ENCODE measurements at regions not wholly inside any gene's neighbourhood (a gene's known extent, or its start where the extent isn't known, plus 50 kb on each side); places are given as distances from the start of the nearest gene placed in this dataset.
A peak's percentile ranks its signal among the peaks of the same experiment; 100 is the strongest.

DNA sequence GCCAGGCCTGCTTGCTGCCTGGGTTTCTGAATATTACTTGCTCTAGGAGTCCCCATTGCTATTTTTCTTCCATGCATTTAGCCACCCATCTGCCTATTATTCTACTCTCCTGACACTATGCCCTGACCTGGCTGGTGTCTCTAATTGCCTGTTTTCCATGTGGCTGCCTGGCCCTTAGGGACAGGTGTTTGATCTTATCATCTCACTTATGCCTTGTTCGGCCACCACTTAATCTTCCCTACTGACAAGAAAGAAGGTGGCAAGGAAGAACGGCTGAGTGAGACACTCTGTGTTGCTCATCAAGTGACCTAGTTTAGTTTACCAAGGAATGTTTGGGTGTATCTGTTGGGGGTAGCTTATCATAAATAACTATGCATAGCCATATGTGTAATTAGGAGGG, 50.4 kb upstream of the RAPH1 start:
- Histone ChIP-seq H3K4me1 (ENCODE audit: insufficient read depth, poor library complexity, severe bottlenecking) (peaks cover 39% of the 10 kb centered on the region), H3K27me3 (ENCODE audit: insufficient read depth, poor library complexity, severe bottlenecking) (no peaks in the 10 kb centered on the region), H3K27ac (ENCODE audit: poor library complexity, severe bottlenecking) (no peak overlapping the region), H3K36me3 (ENCODE audit: low read depth) (no peaks in the 10 kb centered on the region), H3K9me3 (ENCODE audit: severe bottlenecking) (no peaks in the 10 kb centered on the region), H3K4me3 (ENCODE audit: severe bottlenecking) (no peak overlapping the region)
- TF ChIP-seq, protein P1, sequence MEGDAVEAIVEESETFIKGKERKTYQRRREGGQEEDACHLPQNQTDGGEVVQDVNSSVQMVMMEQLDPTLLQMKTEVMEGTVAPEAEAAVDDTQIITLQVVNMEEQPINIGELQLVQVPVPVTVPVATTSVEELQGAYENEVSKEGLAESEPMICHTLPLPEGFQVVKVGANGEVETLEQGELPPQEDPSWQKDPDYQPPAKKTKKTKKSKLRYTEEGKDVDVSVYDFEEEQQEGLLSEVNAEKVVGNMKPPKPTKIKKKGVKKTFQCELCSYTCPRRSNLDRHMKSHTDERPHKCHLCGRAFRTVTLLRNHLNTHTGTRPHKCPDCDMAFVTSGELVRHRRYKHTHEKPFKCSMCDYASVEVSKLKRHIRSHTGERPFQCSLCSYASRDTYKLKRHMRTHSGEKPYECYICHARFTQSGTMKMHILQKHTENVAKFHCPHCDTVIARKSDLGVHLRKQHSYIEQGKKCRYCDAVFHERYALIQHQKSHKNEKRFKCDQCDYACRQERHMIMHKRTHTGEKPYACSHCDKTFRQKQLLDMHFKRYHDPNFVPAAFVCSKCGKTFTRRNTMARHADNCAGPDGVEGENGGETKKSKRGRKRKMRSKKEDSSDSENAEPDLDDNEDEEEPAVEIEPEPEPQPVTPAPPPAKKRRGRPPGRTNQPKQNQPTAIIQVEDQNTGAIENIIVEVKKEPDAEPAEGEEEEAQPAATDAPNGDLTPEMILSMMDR (IDR thresholded peaks at IDR 0.05; ENCODE audit: poor library complexity, severe bottlenecking), result no peak
- ATAC-seq (ENCODE audit: low read depth) (no peak), DNase-seq (ENCODE audit: low spot score) (no peak)

- ATAC-seq (ENCODE audit: low read depth) (no peak), DNase-seq (ENCODE audit: low spot score) (no peak)
- Histone ChIP-seq H3K27me3 (ENCODE audit: insufficient read depth, poor library complexity, severe bottlenecking) (no peaks in the 10 kb centered on the region), H3K9me3 (ENCODE audit: severe bottlenecking) (no peaks in the 10 kb centered on the region), H3K27ac (ENCODE audit: poor library complexity, severe bottlenecking) (no peak overlapping the region), H3K36me3 (ENCODE audit: low read depth) (no peaks in the 10 kb centered on the region), H3K4me3 (ENCODE audit: severe bottlenecking) (no peak overlapping the region), H3K4me1 (ENCODE audit: insufficient read depth, poor library complexity, severe bottlenecking) (peaks cover 39% of the 10 kb centered on the region)
- TF ChIP-seq, protein P1 (IDR thresholded peaks at IDR 0.05; ENCODE audit: poor library complexity, severe bottlenecking), result no peak
Observed at GRCh38 chr2:203586206-203586605, 51.1 kb upstream of the RAPH1 start.

- no peaks in the 10 kb centered on the region for H3K27me3 ChIP-seq (ENCODE audit: insufficient read depth, poor library complexity, severe bottlenecking)
- TF ChIP-seq, protein P1 (IDR thresholded peaks at IDR 0.05; ENCODE audit: poor library complexity, severe bottlenecking), result no peak
- no peaks in the 10 kb centered on the region for H3K36me3 ChIP-seq (ENCODE audit: low read depth)
- H3K27ac ChIP-seq (ENCODE audit: poor library complexity, severe bottlenecking), result peak overlapping the region; percentile 14
- no peak overlapping the region for H3K4me3 ChIP-seq (ENCODE audit: severe bottlenecking)
- ATAC-seq (ENCODE audit: low read depth) (peak; percentile 59; the same call in 2 of the 3 replicates), DNase-seq (ENCODE audit: low spot score) (no peak)
- H3K9me3 ChIP-seq (ENCODE audit: severe bottlenecking), result no peaks in the 10 kb centered on the region
- peaks cover 39% of the 10 kb centered on the region for H3K4me1 ChIP-seq (ENCODE audit: insufficient read depth, poor library complexity, severe bottlenecking)
Observed at GRCh38 chr2:203586696-203587095, 51.6 kb upstream of the RAPH1 start.

DNA sequence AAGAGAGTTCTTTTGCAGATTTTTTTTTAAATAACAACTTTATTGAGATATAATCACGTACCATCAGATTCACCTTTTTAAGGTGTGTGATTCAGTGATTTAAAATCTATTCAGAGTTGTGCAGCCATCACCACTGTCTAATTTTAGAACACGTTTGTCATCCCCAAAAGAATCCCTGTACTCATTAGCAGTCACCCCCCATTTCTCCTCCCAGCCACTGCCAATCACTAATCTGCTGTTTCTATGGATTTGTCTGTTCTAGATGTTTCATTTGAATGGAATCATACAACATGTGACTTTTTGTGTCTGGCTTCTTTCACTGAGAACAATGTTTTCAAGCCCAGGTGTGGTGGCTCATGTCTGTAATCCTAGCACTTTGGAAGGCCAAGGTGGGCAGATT, 55.4 kb upstream of the RAPH1 start:
- Histone ChIP-seq H3K36me3 (ENCODE audit: low read depth) (no peaks in the 10 kb centered on the region), H3K27me3 (ENCODE audit: insufficient read depth, poor library complexity, severe bottlenecking) (no peaks in the 10 kb centered on the region)
- TF ChIP-seq, protein P1 (IDR thresholded peaks at IDR 0.05; ENCODE audit: poor library complexity, severe bottlenecking), result no peak

DNA sequence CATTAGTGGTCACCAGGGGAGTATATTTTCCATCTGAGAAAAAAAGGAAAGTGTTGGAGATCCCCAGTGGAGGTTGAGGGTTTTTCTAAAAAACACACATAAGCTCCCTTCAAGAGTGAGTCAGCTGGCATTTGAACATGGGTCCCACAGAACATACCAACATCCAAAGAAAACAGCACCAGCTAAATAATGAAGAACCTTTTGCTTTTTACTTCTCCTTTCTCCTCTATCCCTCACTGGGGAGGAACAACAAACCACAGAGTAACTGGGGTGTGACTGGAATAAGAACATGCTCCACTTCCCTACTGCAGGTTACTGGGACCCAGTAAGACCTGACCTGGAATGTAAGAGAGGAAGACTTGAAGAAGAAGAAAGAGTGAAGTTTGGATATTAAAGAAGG, 56.5 kb upstream of the RAPH1 start:
- Histone ChIP-seq H3K27me3 (ENCODE audit: insufficient read depth, poor library complexity, severe bottlenecking) (no peaks in the 10 kb centered on the region), H3K27ac (ENCODE audit: poor library complexity, severe bottlenecking) (no peak overlapping the region), H3K9me3 (ENCODE audit: severe bottlenecking) (no peaks in the 10 kb centered on the region), H3K4me1 (ENCODE audit: insufficient read depth, poor library complexity, severe bottlenecking) (peaks cover 4% of the 10 kb centered on the region), H3K36me3 (ENCODE audit: low read depth) (no peaks in the 10 kb centered on the region), H3K4me3 (ENCODE audit: severe bottlenecking) (no peak overlapping the region)
- TF ChIP-seq, protein P1 (IDR thresholded peaks at IDR 0.05; ENCODE audit: poor library complexity, severe bottlenecking), result no peak
- ATAC-seq (ENCODE audit: low read depth), result no peak
- DNase-seq (ENCODE audit: low spot score), result no peak

More for the DNA sequence above, 55.4 kb upstream of the RAPH1 start:
- Histone ChIP-seq H3K27ac (ENCODE audit: poor library complexity, severe bottlenecking) (no peak overlapping the region), H3K4me1 (ENCODE audit: insufficient read depth, poor library complexity, severe bottlenecking) (peaks cover 13% of the 10 kb centered on the region), H3K9me3 (ENCODE audit: severe bottlenecking) (no peaks in the 10 kb centered on the region), H3K4me3 (ENCODE audit: severe bottlenecking) (no peak overlapping the region)
- ATAC-seq (ENCODE audit: low read depth) (no peak), DNase-seq (ENCODE audit: low spot score) (no peak)

Data from RWPE2 (cell line).